ENCODE measurements at regions not wholly inside any gene's neighbourhood (a gene's known extent, or its start where the extent isn't known, plus 50 kb on each side); places are given as distances from the start of the nearest gene placed in this dataset.

GRCh38 chr6:159101656-159102055, 56.9 kb upstream of the TAGAP start:
- TF ChIP-seq CTCF (IDR thresholded peaks at IDR 0.05) (no peak), POLR2A (IDR thresholded peaks at IDR 0.05) (no peak)
